Stimulated activated CD8-positive, alpha-beta memory T cell treated with anti-CD3 and anti-CD28 coated beads, Interleukin-4, amount 100 ng/mL, for 48 hours (primary cell): ENCODE measurements at regions not wholly inside any gene's neighbourhood (a gene's known extent, or its start where the extent isn't known, plus 50 kb on each side); places are given as distances from the start of the nearest gene placed in this dataset.
"Not testable (repeated sequence)": the region's sequence is repeated elsewhere in the genome, so short reads cannot be mapped to it uniquely, and the experiment has no call there.

Experiments
- DNase-seq: peaks from one replicate; pipeline ENCODE4 v3.0.0-alpha.2; 2020

DNA sequence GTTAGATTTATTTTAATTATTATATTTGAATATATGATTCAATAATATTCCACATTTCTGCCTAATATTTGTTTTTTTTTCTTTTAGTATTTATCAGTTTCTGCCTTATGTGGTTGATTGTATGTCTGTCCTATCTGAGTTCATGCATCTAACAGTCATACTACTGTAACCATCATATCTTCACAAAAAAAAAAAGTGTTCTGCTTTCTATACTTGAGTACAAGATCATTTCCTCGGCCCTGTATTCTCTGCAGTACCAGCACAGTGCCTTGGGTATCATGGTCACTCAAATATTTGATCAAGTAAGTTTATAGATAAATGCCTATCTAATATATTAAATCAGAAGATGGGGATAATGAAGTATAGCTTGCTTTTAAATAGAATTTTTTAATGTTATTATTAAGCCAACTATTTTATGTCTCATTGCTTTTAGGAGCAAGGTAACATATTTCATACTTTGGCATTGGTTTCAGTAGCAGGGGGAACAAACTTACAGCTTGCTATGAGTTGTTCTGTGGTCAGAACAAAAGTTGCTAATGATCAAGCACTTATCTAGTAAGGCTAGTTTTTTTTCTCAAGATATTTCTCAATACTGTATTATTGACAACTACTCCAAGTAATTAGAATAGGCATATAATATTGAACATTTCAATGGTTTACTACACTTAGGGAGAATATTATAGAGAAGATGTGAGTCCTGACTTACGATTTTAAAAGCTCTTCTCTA, 290.5 kb upstream of the FBXO33 start:
- DNase-seq: no peak

DNA sequence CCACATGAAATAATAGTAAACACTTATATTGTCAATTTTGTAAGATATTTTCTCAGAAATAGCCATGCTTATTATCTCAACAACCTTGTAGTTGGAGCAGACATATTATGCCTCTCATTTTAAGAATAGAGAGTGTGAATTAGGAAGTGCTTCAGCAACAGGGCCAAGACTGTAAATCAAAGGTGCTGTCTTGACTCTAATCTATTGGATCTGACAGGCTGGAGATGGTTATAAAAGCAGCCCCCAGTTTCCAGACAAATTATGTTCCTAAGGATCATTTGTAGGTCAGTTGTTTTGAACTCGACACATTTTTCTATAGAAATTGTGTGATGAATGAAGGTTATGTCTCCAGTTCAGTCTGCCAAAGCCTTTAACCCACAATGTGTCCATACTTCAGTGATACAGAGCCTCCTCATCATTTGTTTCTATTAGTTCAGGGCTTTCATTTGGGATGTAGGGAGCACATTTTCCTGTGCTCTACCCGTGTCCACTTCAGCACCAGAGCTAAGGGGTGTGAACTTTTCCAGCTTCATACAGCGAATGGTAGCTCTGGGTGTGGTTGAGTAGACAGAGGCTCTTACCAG, 284.8 kb upstream of the FBXO33 start:
- DNase-seq: no peak

DNA sequence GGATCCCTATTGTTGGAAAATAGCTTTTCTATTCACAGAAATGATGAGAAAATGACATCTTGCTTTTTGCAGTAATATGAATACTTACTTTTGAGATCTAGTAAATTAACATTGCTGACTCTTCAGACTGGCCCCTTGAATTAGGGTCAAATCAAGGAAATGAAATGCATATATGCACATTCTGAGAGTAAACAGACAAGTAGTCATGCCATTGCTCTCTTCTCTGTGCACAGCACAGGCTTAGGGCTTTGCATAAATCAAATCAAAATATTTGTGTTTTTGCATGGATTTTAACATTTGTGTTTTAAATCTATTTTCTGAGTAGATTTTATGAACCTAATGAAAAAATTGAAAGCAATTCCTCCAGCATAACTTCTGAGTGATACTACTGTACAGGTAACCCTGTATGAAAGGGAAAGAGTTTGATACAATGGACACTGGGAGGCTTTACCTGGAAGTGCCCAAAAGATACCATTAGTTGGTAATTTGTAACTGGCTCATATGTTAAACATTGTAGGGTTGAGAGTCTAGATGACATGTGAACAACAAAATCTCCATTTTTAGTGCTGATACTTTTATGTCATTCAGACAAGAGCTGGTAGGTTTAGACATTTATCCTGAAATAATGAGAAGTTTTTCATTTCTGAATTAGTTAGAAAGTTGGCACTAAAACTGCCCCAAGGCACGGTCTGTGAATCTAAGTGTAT, 280.2 kb upstream of the FBXO33 start:
- DNase-seq: no peak

DNA sequence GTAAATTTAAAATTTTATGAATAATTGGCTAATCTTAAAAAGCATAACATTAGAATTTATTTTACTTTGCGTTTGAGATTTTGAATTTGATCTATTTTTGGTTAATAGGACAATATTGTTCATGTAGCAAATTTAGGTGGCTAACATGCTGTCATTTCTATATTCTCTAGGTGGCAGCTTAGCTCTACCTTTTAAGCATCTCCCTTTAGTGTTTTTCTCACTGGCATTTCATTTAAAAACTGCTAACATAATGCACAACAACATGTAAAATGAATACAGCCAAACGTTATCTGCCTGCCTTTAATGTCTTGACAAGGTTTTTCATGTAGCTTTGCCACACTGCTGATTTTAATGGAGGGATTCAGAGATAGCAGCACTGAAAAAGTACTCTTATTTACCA, 272.4 kb upstream of the FBXO33 start:
- DNase-seq: no peak

DNA sequence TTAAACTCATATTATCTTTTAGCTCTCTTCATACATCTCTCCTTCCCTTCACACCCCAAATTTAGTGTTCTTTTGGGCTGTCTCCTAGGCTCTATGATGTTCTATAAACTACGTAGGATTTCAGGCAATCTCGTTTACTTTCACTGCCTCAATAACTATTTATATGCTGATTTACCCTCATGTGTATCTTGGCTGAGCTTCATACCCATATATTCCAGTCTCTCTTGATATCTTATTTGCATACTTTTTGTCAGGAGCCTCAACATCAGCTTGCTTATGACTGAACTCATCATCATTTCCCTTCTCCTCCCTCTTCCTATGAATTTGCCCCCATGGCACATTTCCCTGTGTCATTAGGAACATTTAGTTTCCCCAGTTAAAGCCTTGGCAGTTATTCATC, 262.1 kb upstream of the FBXO33 start:
- no peak for DNase-seq

DNA sequence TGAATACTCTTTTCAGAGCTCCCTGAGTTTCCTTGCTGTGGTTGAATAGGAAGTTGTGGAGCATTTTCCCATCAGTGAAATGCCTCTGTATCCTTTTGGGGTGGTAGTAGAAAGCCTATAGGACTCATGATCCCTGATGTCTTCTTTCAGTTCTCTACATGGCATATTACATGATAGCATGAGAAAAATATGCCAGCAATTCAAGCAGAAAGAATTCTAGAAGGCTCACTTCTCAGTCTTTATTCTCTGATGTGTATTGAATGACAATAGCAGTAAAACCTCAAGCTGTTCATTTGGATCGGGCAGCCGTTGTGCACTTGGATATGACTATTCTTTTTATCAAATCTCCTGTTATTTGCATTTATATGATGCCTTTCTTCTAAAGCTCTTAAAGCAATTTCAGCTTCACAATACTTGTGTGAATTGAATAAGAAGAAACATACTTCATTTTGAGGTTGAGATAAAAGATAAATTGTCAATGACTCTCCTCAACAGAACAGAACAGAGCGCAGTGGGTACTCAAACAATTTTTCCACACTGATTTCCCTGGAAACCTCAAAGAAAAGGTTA, 251.5 kb upstream of the FBXO33 start:
- DNase-seq: no peak

DNA sequence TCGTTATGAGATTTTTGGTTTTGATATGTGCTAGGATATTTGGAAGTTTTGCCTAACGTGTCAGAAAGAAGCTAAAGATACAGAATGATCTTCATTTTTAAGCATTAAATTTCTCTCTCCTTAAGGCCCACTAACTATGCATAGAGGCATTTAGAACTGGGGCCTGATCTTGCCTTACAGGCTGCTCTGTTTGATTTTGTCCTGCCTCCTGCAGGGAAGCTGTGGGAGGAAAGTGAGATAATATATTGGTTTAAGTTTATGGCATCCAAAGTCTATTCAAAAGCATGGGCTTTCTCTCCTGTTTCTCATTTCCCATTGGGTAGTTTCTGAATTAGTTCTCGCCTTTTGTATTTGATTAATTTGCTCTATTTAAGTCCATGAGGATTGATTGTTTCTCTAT, 250.3 kb upstream of the FBXO33 start:
- DNase-seq: no peak

DNA sequence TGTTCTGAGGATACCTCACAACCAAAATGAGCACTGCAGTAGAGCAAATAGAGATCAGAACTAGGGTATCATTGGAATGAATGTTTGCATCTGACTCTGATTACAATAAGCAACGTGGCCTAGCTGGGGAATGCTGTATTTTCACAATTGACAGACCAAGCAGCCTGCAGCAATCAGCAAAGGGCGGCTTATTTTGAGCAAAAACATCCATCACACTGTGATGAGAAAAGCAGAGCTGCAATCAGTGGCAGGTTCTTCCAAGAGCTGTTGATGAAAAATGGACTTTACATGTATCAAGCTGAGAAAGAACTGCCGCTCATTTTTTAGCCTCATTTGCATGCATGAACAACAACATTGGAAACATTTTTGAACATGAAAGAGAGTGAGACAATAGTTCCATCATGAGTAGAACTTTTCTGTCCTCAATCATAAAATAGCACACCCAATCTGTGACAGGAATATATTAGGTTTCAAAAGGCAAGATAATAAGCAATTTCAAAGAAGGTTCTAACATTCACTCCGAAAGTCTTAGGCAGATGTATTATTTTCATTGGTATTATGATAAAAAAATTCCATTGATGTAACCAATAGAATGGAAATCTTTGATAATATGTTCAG, 249.7 kb upstream of the FBXO33 start:
- no peak for DNase-seq

DNA sequence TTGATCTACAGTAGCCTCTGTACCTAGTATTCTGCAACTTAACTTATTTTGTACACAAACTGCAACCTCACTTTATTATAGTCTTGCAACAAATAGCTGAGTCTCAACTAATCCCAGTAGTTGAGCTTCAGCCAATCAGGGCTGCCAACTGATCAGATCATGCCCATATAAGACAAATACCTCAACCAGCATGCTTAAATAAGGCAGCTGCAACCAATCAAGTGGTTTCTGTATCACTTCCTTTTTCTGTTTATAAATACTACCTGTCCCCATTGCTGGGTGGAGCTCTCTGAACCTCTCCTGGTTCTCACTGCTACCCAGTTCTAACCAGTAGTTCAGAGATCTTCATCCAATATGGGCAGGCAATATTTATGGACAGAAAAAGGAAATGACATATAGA, 248.5 kb upstream of the FBXO33 start:
- DNase-seq: no peak

DNA sequence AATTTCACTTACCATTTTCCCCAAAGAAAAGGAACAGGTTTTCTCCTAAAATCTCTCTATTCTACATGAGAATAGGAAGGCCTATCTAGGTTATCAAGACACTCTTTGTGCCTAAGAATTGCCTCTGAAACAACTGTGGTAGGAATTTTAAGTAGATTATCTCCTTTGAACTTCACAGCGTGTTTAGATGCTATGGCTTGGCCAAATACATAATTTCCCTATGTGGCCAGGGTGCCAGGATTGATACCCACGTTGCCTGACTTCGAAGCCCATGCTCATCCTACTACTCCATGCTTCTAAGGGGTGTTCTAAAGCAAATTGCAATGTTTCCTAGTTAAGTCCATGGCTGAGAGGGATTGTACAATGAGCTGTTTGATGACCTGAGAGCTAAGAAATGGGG, 241.5 kb upstream of the FBXO33 start:
- no peak for DNase-seq

DNA sequence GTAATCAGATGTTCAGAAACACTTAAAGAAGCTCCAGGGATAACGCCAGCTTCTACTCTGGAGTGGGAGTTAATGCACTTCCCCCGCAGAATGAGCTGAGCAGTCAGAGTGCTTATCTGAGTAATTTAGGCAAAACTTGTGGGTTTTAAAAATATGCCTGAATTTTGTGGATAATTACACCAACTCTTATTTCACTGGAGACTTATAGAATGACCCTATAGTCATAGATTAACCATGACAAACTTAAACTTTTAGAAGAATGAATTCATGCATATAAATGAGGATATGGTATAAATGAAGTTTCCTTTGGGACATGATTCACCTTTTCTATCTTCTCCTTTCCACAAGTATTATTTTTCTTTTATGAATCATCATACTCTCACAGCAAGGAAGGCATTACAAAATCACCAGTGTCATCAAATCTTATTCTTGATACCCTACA, 241.1 kb upstream of the FBXO33 start:
- no peak for DNase-seq

DNA sequence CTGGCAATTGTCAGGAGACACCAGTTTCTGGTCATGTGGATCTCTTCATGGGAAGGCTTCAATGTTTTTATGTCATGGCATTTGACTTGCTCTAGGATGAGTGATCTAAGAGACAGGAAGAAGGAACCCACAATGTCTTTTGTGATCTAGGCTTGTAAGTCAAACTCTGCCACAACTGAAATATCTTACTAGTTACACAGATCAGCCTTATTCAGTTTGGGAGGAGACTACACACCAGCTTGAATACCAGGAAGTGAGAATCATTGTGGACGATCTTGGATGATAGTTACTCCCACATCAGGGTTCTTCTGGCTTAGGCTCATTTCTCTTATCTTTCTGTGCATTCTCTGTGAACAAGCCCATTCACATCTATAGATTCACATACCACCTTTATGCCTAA, 236.2 kb upstream of the FBXO33 start:
- no peak for DNase-seq

DNA sequence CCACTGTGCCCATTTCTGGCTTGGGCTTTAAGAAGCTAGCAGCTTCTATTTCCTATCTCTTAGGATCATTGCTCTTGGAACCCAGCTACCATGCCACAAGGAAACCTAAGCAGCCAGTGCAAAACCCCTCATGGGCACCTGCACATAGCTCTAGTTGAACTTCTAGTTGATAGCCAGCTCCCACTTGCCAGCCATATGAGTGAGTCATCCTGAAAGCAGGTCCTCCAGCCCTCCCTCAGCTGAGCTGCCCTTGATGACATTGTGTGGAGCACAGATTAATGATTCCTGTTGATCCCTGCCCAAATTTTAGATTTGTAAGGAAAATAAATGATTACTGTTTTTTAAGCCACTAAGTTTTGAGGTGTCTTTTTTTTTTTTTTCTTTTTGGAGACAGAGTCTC, 234.2 kb upstream of the FBXO33 start:
- no peak for DNase-seq

DNA sequence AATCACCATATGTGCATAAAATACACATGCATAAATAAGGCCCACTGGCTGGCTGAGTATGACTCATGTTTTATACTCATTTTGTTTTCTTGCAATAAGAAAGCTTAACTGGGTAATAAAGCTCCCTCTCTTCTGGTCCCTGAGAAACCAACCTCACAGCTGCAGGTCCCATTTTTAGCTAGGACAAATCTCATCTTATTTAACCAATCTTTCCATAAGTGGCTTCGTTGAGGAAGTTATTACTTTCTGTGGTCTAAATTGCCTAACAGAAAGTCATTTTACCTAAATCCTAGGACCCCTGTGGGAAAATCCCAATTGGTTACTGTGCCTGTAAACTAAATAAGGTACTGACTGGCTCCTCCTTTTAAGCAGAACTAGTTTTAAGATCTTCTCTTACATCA, 232.8 kb upstream of the FBXO33 start:
- DNase-seq: no peak

DNA sequence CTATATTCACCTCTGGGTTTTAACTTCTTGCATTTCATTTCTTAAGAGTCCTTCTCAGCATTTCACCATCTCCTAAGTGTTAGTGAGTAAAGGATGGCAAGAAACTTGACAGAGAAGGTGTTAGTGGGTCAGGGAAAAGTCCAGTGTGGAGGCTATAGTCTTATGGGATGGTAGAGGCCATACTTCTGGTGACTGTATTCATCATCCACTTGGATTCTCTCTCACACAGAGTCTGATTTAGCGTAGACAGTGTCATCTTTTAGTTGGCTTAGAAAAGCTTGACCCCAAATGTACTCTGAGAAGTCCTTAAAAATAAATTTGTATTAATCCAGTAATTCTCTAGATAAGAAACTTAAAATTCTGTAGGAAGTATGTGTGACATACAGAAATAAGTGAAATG, 232.4 kb upstream of the FBXO33 start:
- DNase-seq: no peak

DNA sequence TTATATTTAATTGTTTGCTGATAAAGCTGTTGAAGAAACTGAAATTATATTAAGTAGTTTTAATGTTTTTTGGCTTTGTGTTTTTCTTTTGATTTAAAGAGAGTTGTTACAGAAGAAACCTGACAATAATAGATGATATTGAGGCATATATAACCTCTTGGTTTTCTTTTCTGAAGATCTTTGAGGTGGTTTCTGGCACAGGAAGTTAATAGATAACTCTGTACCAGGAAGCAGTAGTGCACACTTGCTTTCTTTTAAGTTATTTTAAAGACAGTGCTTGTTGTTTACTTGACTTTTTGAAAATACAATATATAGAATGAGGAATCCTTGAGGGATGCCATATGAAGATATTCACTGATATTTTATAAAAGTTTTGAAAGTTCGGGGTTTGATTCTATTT, 209.0 kb upstream of the FBXO33 start:
- no peak for DNase-seq

DNA sequence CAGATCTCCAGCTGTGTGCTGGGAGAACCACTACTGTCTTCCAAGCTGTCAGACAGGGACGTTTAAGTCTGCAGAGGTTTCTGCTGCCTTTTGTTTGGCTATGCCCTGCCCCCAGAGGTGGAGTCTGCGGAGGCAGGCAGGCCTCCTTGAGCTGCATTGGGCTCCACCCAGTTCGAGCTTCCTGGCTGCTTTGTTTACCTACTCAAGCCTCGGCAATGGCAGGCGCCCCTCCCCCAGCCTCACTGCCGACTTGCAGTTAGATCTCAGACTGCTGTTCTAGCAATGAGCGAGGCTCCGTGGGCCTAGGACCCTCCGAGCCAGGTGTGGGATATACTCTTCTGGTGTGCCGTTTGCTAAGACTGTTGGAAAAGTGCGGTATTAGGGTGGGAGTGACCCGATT, 206.8 kb upstream of the FBXO33 start:
- DNase-seq: not testable (repeated sequence)

DNA sequence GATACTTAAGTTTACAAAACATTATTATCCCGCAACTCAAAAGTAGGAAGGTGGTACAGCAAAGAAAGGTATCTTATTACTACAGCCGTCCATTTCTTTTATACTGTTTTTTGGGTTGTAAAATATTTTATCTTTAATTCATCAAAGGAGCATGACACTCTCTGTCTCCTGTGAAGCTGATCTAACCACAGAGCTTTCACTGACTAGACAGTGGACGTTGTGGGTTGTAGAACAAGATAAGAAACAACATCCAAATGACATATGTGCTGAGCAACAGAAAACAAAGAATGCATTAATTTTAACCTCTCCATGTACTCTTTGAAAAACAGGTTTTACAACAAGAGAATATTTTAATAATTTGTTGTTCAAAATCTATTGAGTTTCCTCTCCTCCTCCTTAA, 195.9 kb upstream of the FBXO33 start:
- no peak for DNase-seq

DNA sequence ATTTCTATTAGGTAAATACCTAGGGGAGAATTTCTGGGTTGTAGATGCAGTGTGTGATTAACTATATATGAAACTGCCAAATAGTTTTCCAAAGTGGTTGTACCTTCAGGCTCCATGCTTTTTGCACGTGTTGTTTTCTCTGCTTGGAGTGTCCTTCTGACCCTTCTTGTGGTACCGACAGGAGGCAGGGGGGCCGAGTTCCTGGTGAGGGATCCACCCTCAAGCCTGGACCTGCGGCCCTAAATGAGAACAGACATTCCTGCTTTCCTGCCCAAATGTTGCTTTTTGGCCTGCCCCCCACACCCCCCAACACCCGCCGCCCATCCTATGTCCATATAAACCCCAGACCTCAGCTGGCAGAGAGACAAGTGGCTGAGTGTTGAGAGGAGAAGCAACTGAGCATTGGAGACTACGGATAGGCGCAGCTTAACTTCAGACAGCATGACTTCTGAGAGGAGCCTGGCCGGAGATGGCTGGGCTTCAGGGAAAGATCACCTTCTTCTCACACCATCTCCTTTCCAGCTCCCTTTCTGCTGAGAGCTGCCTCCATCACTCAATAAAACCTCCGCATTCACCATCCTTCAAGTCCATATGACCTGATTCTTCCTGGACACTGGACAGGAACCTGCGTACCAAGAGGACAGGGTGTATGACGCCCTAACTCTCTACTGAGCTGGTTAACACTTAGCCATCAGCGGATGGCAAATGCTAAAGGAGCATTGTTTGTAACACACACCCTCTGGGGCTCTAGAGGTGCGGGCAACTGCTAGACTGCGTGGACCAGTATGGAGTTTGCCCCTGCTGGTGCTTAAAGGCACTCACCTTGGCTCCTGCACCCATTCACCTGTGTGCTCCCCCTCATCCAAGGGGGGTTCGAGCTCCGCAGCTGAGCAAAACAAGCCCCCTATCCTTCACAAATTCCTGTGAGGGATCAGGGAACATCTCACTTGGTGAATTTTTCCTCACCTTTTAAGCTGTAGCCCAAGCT, 194.7 kb upstream of the FBXO33 start:
- DNase-seq: no peak

DNA sequence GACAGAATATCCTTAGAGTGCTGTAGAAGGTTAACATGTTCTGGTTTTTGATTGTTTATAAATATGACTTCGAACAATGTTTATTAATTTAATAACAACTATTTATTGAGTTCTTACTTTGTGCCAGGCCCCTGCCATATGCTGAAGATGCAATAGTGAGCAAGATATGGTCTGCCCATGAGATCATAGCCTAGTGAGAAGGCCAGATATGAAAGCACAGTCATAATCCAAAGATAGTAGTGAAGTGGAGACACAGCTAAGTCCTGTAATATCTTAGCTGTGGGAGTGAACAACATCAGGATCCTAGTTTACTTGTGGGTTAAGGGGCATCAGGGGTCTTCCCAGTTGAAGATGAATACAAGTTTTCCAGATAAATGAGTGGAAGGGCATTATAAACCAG, 189.4 kb upstream of the FBXO33 start:
- no peak for DNase-seq

DNA sequence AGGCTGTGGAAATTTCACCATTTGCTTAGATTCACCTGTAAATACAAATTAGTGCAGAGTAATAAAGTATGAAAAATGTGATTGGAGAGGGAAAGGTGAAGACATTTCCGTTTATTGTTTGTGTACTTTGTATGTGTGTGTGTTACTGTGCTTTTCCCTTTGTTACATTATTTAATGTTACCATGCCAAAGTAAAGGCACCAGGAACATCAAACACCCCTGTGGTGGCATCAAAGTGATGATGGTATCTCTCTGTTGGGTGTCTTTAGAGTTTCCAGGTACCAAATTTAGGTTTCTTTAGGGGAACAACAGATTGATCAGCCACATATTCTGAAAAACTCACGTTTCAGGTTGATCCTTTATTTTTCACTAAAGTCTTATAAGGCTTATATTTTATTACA, 189.0 kb upstream of the FBXO33 start:
- DNase-seq: no peak

DNA sequence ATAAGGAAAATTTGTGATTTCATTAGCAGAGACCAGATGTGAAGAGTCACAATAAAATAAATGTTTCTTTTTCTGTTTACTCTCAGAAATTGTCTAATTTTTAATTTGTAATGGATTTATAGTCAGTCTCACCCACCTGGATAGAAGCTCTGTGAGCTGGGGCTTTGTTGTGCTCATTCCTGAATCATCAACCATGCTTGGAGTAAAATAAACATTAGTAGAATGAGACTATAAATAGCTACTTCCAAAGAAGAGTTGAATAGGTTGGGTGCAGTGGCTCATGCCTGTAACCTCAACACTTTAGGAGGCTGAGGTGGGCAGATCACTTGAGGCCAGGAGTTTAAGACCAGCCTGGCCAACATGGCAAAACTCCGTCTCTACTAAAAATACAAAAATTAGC, 185.3 kb upstream of the FBXO33 start:
- DNase-seq: no peak
